CD4-positive, alpha-beta memory T cell (primary cell): ENCODE measurements at regions not wholly inside any gene's neighbourhood (a gene's known extent, or its start where the extent isn't known, plus 50 kb on each side); places are given as distances from the start of the nearest gene placed in this dataset.

ENCODE experiments used
- CTCF ChIA-PET: fragments of 350-600 bp; sonication (Branson Sonifier 250); formaldehyde crosslinking; loops from one replicate; lab custom pipeline; 2021; ENCODE audit warnings: inconsistent platforms; ENCODE audit not compliant: partially characterized antibody; lab: Charles Lee
- POLR2A ChIA-PET: fragments of 350-600 bp; sonication (Branson Sonifier 250); formaldehyde crosslinking; loops from one replicate; lab custom pipeline; 2021; ENCODE audit not compliant: partially characterized antibody; lab: Charles Lee
- DNase-seq, 5 donors: peaks; one replicate each; pipeline versions ENCODE4 v3.0.0 to v3.0.0-alpha.2; 2020 to 2022; ENCODE audit warnings: mixed read lengths in 1 of 5
- H3K27ac ChIP-seq: one replicate; pipeline ENCODE4 v1.7.0; 2013; ENCODE audit warnings: low read depth, low read length
- H3K27me3 ChIP-seq: 2 replicates; pipeline ENCODE4 v1.7.0; 2013; ENCODE audit warnings: mild to moderate bottlenecking, low read length, moderate library complexity; ENCODE audit not compliant: insufficient read depth
- H3K36me3 ChIP-seq: 2 replicates; pipeline ENCODE4 v1.7.0; 2013; ENCODE audit warnings: mild to moderate bottlenecking, low read length, moderate library complexity; ENCODE audit not compliant: insufficient read depth
- H3K4me1 ChIP-seq: 2 replicates; pipeline ENCODE4 v1.7.0; 2013; ENCODE audit warnings: mild to moderate bottlenecking, low read length, moderate library complexity; ENCODE audit not compliant: insufficient read depth
- H3K4me3 ChIP-seq, 2 donors: one replicate each; pipeline ENCODE4 v1.7.0; 2013; ENCODE audit warnings: low read length in 2 of 2, mild to moderate bottlenecking in 1 of 2
- H3K9me3 ChIP-seq, 2 donors: one replicate each; pipeline ENCODE4 v1.7.0; 2013; ENCODE audit warnings: low read length in 2 of 2, control low read depth in 1 of 2; ENCODE audit not compliant: control insufficient read depth in 1 of 2
- H3K27ac Mint-ChIP-seq, 7 donors: one replicate each; pipeline ENCODE4 v1.8.0; 2020 to 2021; ENCODE audit warnings: mixed read lengths in 7 of 7, mild to moderate bottlenecking in 6 of 7, inconsistent platforms in 3 of 7, moderate library complexity in 3 of 7
- H3K27me3 Mint-ChIP-seq, 2 donors: one replicate each; pipeline ENCODE4 v1.8.0; 2020 to 2021; ENCODE audit warnings: mixed read lengths in 2 of 2
- H3K36me3 Mint-ChIP-seq, 2 donors: one replicate each; pipeline ENCODE4 v1.8.0; 2020 to 2021; ENCODE audit warnings: mixed read lengths in 2 of 2, inconsistent platforms in 1 of 2, mild to moderate bottlenecking in 1 of 2
- H3K4me1 Mint-ChIP-seq, 4 donors: one replicate each; pipeline ENCODE4 v1.8.0; 2020 to 2021; ENCODE audit warnings: mixed read lengths in 4 of 4, mild to moderate bottlenecking in 1 of 4
- H3K4me3 Mint-ChIP-seq, 8 donors: one replicate each; pipeline ENCODE4 v1.8.0; 2020 to 2021; ENCODE audit warnings: mixed read lengths in 8 of 8, mild to moderate bottlenecking in 7 of 8, moderate library complexity in 6 of 8, inconsistent platforms in 3 of 8
- H3K9me3 Mint-ChIP-seq, 8 donors: one replicate each; pipeline ENCODE4 v1.8.0; 2020 to 2021; ENCODE audit warnings: mixed read lengths in 8 of 8, mild to moderate bottlenecking in 5 of 8, inconsistent platforms in 3 of 8, moderate library complexity in 1 of 8
- intact Hi-C: fragments of 100-400 bp; cut with micrococcal nuclease; formaldehyde crosslinking; loops from one replicate; pipeline ENCODE4 v1.15.1; 2023

- Histone ChIP-seq H3K27me3 (no peaks in the 10 kb centered on the region), H3K4me3 (no peak overlapping the region), H3K36me3 (no peaks in the 10 kb centered on the region), H3K27ac (no peak overlapping the region), H3K4me1 (no peaks in the 10 kb centered on the region), H3K9me3 (no peaks in the 10 kb centered on the region)
- DNase-seq = no peak
- H3K36me3 Mint-ChIP-seq = no peaks in the 10 kb centered on the region
- no peaks in the 10 kb centered on the region for H3K27me3 Mint-ChIP-seq
- ChIA-PET CTCF (no interaction called here), POLR2A (no interaction called here)
- no peak overlapping the region for H3K27ac Mint-ChIP-seq
- H3K4me3 Mint-ChIP-seq = no peak overlapping the region
- intact Hi-C loops = no loop called here
- H3K9me3 Mint-ChIP-seq = peaks cover 0 to 5% (median under 1%) of the 10 kb centered on the region in 8 donors
- H3K4me1 Mint-ChIP-seq = no peaks in the 10 kb centered on the region
Observed at GRCh38 chr18:25795213-25795612, 295.2 kb downstream of the SS18 start.

GRCh38 chr18:25787276-25787675, 303.1 kb downstream of the SS18 start:
- POLR2A ChIA-PET = no interaction called here

GRCh38 chr18:25786758-25787157, 303.7 kb downstream of the SS18 start:
- H3K27me3 Mint-ChIP-seq = no peaks in the 10 kb centered on the region
- POLR2A ChIA-PET = no interaction called here

More at GRCh38 chr18:25787276-25787675, 303.1 kb downstream of the SS18 start:
- no peaks in the 10 kb centered on the region for H3K36me3 ChIP-seq
- Mint-ChIP-seq H3K36me3 (no peaks in the 10 kb centered on the region), H3K4me3 (no peak overlapping the region), H3K27ac (no peak overlapping the region), H3K27me3 (no peaks in the 10 kb centered on the region), H3K4me1 (no peaks in the 10 kb centered on the region), H3K9me3 (peaks cover 0 to 5% (median 2%) of the 10 kb centered on the region in 8 donors)
- intact Hi-C loops = no loop called here
- H3K9me3 ChIP-seq = no peaks in the 10 kb centered on the region
- no peaks in the 10 kb centered on the region for H3K4me1 ChIP-seq
- no peaks in the 10 kb centered on the region for H3K27me3 ChIP-seq
- no peak overlapping the region for H3K4me3 ChIP-seq
- CTCF ChIA-PET = no interaction called here
- DNase-seq = no peak
- H3K27ac ChIP-seq = no peak overlapping the region

GRCh38 chr18:25780105-25780504, 310.3 kb downstream of the SS18 start:
- ChIA-PET POLR2A (no interaction called here), CTCF (no interaction called here)
- no peak overlapping the region for H3K4me3 Mint-ChIP-seq
- Histone ChIP-seq H3K9me3 (no peaks in the 10 kb centered on the region), H3K4me3 (no peak overlapping the region), H3K36me3 (no peaks in the 10 kb centered on the region), H3K27me3 (no peaks in the 10 kb centered on the region), H3K27ac (no peak overlapping the region), H3K4me1 (no peaks in the 10 kb centered on the region)
- H3K27ac Mint-ChIP-seq = no peak overlapping the region
- intact Hi-C loops = no loop called here
- DNase-seq = no peak
- no peaks in the 10 kb centered on the region for H3K36me3 Mint-ChIP-seq
- H3K27me3 Mint-ChIP-seq = peaks cover 0 to 1% of the 10 kb centered on the region in 2 donors
- no peaks in the 10 kb centered on the region for H3K9me3 Mint-ChIP-seq
- no peaks in the 10 kb centered on the region for H3K4me1 Mint-ChIP-seq

More at GRCh38 chr18:25786758-25787157, 303.7 kb downstream of the SS18 start:
- CTCF ChIA-PET = no interaction called here
- Mint-ChIP-seq H3K4me1 (no peaks in the 10 kb centered on the region), H3K27ac (no peak overlapping the region), H3K36me3 (no peaks in the 10 kb centered on the region), H3K4me3 (no peak overlapping the region), H3K9me3 (peaks cover 0 to 5% (median 2%) of the 10 kb centered on the region in 8 donors)
- Histone ChIP-seq H3K4me1 (no peaks in the 10 kb centered on the region), H3K36me3 (no peaks in the 10 kb centered on the region), H3K9me3 (no peaks in the 10 kb centered on the region), H3K27me3 (no peaks in the 10 kb centered on the region), H3K27ac (no peak overlapping the region), H3K4me3 (no peak overlapping the region)
- no peak for DNase-seq
- intact Hi-C loops = no loop called here

GRCh38 chr18:25771796-25772195, 318.6 kb downstream of the SS18 start:
- H3K9me3 Mint-ChIP-seq = peaks cover 0 to 3% (median 0%) of the 10 kb centered on the region in 8 donors
- intact Hi-C loops = no loop called here
- DNase-seq = no peak
- ChIA-PET CTCF (no interaction called here), POLR2A (no interaction called here)
- H3K27ac Mint-ChIP-seq = no peak overlapping the region
- no peaks in the 10 kb centered on the region for H3K4me1 Mint-ChIP-seq
- H3K9me3 ChIP-seq = no peaks in the 10 kb centered on the region
- no peaks in the 10 kb centered on the region for H3K36me3 Mint-ChIP-seq
- H3K27me3 Mint-ChIP-seq = peaks cover 0 to 5% of the 10 kb centered on the region in 2 donors
- H3K4me3 Mint-ChIP-seq = no peak overlapping the region
- no peak overlapping the region for H3K4me3 ChIP-seq
- no peak overlapping the region for H3K27ac ChIP-seq
- no peaks in the 10 kb centered on the region for H3K4me1 ChIP-seq
- no peaks in the 10 kb centered on the region for H3K36me3 ChIP-seq
- H3K27me3 ChIP-seq = no peaks in the 10 kb centered on the region

- H3K27ac Mint-ChIP-seq = no peak overlapping the region
Observed at GRCh38 chr18:25764777-25765176, 325.6 kb downstream of the SS18 start.

GRCh38 chr18:25759111-25759510, 331.3 kb downstream of the SS18 start:
- H3K27ac Mint-ChIP-seq = no peak overlapping the region
- no peaks in the 10 kb centered on the region for H3K27me3 Mint-ChIP-seq
- H3K9me3 Mint-ChIP-seq = peaks cover 0 to 2% (median 0%) of the 10 kb centered on the region in 8 donors
- no peak overlapping the region for H3K4me3 Mint-ChIP-seq
- no peaks in the 10 kb centered on the region for H3K9me3 ChIP-seq
- H3K36me3 ChIP-seq = no peaks in the 10 kb centered on the region
- no peaks in the 10 kb centered on the region for H3K4me1 ChIP-seq
- H3K4me1 Mint-ChIP-seq = no peaks in the 10 kb centered on the region
- no peak for DNase-seq
- H3K4me3 ChIP-seq = no peak overlapping the region
- intact Hi-C loops = no loop called here
- no peaks in the 10 kb centered on the region for H3K36me3 Mint-ChIP-seq
- H3K27me3 ChIP-seq = no peaks in the 10 kb centered on the region
- CTCF ChIA-PET = no interaction called here
- H3K27ac ChIP-seq = no peak overlapping the region
- POLR2A ChIA-PET = no interaction called here

More at GRCh38 chr18:25764777-25765176, 325.6 kb downstream of the SS18 start:
- ChIA-PET CTCF (no interaction called here), POLR2A (no interaction called here)
- Mint-ChIP-seq H3K36me3 (no peaks in the 10 kb centered on the region), H3K4me1 (no peaks in the 10 kb centered on the region), H3K4me3 (no peak overlapping the region), H3K27me3 (no peaks in the 10 kb centered on the region), H3K9me3 (peaks cover 0 to 4% (median under 1%) of the 10 kb centered on the region in 8 donors)
- H3K36me3 ChIP-seq = no peaks in the 10 kb centered on the region
- H3K4me1 ChIP-seq = no peaks in the 10 kb centered on the region
- intact Hi-C loops = no loop called here
- H3K4me3 ChIP-seq = no peak overlapping the region
- no peak for DNase-seq
- no peak overlapping the region for H3K27ac ChIP-seq
- no peaks in the 10 kb centered on the region for H3K9me3 ChIP-seq
- H3K27me3 ChIP-seq = no peaks in the 10 kb centered on the region
